HG03442 (cell line): ENCODE measurements at regions not wholly inside any gene's neighbourhood (a gene's known extent, or its start where the extent isn't known, plus 50 kb on each side); places are given as distances from the start of the nearest gene placed in this dataset.

ENCODE experiments used
- ATAC-seq: cut with Tn5 transposase; IDR thresholded peaks from one replicate; pipeline ENCODE4 v1.9.1; 2021; ENCODE audit warnings: mild to moderate bottlenecking, moderate library complexity; ENCODE audit not compliant: unreplicated experiment

DNA sequence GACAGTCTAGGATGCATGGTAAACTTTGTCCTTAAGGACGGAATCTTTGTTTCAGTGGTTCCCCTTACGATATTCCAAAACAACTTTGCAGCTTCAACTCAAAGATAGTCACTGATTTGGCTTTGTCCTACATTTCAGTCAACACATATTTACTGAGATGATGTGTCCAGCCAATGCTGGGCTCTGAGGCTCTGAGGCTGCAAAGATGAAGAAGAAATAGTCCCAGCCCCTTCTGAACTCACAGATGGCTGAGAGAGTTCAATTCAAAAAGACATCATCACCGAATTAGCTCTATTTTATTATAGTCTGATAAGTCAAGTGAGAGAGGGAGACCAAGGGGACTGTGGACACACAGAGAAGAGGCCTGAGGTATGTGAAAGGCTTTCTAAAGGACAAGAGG, 544.0 kb downstream of the ACTL7B start:
- no peak for ATAC-seq

DNA sequence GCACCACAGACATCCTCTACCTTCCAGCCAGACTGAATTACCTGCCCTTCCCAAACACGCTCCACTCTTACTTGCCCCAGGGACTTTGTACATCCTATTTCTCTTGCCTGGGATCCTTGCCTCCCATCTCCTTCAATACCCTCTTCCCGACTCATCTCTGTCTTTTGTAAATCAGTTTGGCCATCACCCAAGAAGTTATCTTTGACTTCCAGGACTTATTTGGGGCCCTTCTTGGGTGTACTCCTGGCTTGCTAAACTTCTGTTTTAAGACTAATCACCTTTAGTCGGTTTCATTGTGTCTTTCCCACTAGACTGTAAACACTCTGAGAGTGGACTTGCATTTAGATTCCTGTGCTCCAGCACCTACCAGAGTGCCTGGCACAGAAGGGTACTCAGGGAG, 545.6 kb downstream of the ACTL7B start:
- ATAC-seq: no peak

GRCh38 chr9:108300306-108301287, 555.2 kb downstream of the ACTL7B start:
- ATAC-seq: no peak

- ATAC-seq: no peak
These were observed 558.7 kb downstream of the ACTL7B start for GRCh38 chr9:108297073-108297472.

GRCh38 chr9:108296056-108296455, 559.7 kb downstream of the ACTL7B start:
- no peak for ATAC-seq

DNA sequence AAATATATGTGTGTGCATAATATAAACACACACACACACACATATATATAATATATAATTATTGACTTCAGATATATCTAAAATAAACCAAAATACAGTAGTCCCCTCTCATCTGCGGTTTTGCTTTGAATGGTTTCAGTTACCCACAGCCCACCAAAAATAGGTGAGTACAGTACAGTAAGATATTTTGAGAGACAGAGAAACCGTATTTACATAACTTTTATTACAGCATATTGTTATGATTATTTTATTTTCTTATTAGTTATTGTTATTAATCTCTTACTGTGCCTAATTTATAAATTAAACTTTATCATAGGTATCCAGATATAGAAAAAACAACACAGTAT, 564.2 kb downstream of the ACTL7B start:
- ATAC-seq: no peak

- ATAC-seq: no peak
These were observed 564.8 kb downstream of the ACTL7B start for GRCh38 chr9:108290839-108291585.

- ATAC-seq: no peak
These were observed 569.1 kb downstream of the ACTL7B start for GRCh38 chr9:108286638-108287206.

DNA sequence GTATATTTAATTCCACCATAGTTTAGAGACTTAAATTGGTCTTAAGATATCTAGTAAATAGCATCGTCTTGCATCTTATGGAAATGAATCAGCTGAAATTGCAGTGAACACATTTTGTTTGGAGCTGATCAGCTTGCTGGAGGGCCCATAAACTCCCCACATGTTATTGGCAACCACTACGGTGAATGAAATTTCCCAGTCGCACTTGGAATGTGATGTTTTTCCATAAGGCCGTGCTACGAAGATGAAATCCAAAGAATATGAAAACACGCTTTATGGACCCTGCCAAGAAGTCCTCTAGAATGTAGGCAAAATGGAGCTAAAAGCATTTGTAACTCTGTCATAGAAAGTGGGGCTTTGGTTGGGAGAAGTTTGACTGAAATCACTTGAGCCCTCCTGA, 572.1 kb downstream of the ACTL7B start:
- no peak for ATAC-seq

- ATAC-seq: no peak
These were observed 572.9 kb downstream of the ACTL7B start for GRCh38 chr9:108282872-108283271.

DNA sequence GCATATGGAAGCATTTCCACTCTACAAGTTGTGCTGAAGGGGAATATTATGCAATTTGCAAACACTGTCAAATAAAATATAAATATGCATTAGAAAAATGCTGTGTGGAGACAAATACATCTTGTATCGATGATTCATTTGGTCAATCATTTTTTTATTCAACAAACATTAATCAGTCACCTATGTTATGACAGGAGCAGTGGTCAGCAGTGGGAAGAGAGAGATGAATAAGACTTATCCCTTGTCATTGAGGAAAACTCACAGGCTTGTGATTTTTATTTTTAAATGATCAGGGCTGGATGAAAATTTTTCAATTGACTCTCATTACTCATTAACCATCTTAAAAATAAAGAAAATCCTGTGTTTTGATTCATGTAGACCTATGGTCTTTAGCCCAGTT, 574.1 kb downstream of the ACTL7B start:
- ATAC-seq: no peak

- ATAC-seq: no peak
These were observed 577.4 kb downstream of the ACTL7B start for GRCh38 chr9:108278341-108278740.

- no peak for ATAC-seq
These were observed 578.6 kb downstream of the ACTL7B start for GRCh38 chr9:108277216-108277615.

DNA sequence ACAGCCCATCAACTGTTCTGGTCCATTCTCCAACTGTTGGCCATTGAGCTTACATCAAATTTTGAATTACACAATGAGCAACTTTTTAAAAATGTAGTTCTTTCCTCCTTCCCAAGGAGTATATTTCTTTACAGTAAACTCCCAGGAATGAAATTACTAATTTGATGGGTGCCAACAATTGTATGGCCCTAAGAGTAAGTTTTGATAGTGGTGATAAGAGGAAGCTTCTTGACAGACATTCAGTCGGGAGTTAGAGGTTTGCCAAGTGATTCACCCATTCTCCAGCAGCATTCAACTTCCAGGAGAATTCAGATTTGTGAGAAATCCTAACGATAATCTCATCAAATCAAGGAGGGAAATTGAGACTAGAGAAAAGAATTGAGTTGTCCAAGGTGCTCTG, 579.9 kb downstream of the ACTL7B start:
- ATAC-seq: no peak

DNA sequence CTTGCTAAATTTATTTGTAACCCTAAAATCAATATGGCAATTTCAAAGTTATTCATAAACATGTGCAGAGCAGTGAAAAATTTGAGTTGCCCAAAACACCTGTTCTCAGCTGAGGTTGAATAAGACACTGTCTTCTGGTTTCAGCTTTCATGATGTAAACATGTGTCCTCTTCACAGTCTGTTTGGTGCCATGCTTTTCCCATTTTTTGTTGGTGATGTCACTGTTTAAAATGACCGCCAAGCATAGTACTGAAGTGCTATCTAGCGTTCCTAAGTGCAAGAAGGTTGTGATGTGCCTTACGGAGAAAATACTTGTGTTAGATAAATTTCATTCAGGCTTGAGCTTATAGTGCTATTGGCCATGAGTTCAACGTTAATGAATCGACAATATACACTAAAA, 580.8 kb downstream of the ACTL7B start:
- ATAC-seq: no peak

GRCh38 chr9:108273988-108274387, 581.8 kb downstream of the ACTL7B start:
- ATAC-seq: no peak

DNA sequence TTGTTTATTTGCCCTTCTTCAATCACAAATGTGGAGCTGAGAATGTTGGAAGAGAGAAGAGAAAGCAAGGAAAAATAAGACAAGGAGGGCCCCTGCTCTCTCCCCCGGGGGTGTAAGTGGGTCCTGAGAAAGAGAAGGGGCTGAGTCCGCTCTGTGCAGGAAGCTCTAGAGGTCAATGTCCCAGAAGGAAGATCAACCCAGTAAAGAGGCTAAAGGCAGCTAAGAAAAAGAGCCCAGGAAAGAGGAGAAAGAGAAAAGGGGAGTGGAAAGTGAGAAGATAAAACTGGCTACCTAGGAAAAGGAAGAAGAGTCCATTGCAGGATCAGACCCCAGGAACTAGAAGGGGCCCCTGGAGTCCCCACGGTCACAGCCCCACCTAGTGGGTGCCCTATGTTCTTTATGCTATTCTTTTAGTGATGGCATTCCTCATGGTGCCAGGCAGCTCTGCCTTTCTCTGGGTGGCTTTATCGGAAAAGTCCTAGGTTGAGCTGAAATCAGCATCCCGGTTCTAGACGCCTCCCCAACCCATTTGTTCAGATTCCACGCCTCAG, 583.4 kb downstream of the ACTL7B start:
- ATAC-seq: no peak

DNA sequence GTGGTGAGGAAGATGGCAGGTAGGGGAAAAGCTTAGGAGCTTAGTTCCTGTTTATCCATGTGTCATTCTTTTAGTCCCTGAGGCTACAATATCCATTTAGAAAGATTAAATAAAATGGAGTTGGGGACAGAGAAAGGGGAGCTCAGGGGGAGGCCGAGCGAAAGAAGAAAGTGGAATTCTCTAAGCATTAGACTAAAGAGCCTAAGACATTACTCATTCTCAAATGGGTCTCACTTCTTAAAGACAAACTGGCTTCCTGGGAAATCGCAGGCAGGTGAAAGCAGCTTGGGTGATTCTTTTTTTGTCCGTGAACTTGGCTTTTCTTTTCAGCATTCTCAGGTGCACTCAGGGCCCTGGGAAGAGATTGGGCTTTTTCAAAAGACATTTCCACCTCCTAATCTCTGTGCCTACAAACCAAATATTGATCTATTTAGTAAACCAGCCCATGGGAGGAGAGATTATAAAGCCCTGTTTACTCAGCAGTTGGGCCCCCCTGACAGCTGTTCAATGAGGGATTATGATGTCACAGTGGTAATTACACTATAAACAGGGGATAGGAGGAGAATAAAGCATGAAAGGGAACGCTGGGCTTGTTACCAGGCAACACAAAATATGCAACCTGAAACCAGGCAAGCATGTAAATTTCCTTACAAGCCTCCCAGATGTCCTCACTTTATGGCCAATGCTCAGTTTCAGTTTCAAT, 584.0 kb downstream of the ACTL7B start:
- no peak for ATAC-seq

- no peak for ATAC-seq
These were observed 584.5 kb downstream of the ACTL7B start for GRCh38 chr9:108271236-108271635.

DNA sequence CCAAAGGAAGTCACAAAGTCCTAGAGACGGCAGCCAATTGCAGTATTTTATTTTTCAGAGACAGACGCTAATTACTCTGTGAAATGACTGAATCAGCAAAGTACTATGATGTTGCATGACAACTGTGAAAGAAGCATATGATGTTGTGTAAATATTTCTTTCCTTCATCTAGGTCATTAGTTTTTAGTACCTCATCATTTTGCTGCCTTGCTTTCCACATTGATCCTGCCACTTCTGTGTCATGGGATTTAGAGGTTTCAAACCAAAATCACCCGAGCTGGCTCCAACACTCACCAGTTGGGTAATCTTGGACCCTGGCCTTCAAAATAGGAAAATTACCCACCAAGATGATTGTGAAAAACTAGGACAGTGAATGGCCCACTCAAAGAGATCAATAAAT, 585.2 kb downstream of the ACTL7B start:
- ATAC-seq: no peak

DNA sequence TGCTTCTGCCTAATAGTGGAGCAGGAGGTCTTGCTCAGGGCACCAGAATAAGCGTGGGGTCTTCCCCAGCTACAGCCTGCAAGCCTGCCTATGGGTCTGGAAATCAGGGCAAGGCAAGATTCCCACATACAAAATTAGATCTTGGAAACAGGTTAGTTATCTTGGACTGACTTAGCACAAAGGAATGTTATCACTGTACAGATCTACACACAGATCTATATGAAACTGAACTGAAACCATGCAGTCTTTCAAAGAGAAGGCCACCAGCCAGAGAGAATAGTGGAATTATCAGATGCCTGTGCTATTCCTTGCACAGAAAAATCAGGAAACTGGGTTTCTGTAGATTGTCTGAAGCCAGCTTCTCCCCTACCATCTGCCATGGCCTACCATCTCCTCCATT, 585.7 kb downstream of the ACTL7B start:
- no peak for ATAC-seq
